SK-N-MC (cell line): ENCODE measurements at regions not wholly inside any gene's neighbourhood (a gene's known extent, or its start where the extent isn't known, plus 50 kb on each side); places are given as distances from the start of the nearest gene placed in this dataset.

Source experiments
- EZH2 ChIP-seq: fragments of 200-600 bp; sonication (generic); IDR thresholded peaks from one replicate; pipeline ENCODE4 v1.6.1; 2017; ENCODE audit warnings: antibody characterized with exemption
- FOXP2 ChIP-seq: optimal IDR thresholded peaks from 2 replicates; pipeline ENCODE3; 2011; ENCODE audit warnings: mild to moderate bottlenecking, moderate library complexity; ENCODE audit not compliant: insufficient read depth; ENCODE audit errors: extremely low read length, control extremely low read depth
- POLR2AphosphoS5 ChIP-seq: IDR thresholded peaks from 2 replicates; pipeline ENCODE4 v1.6.1; 2012; ENCODE audit warnings: mild to moderate bottlenecking, low read depth, low read length, borderline replicate concordance

GRCh38 chr7:152587366-152587765 lies 88.6 kb downstream of the XRCC2 start:
- TF ChIP-seq POLR2AphosphoS5 (no peak), EZH2 (no peak), FOXP2 (no peak)
